AML-193 (cell line): ENCODE measurements at regions not wholly inside any gene's neighbourhood (a gene's known extent, or its start where the extent isn't known, plus 50 kb on each side); places are given as distances from the start of the nearest gene placed in this dataset.

ENCODE experiments used
- DNase-seq, 2 experiments: peaks; one replicate each; lab custom pipeline; 2025; lab: John Stamatoyannopoulos, UW

- DNase-seq, result no peak
Observed at GRCh38 chr3:148021381-148021780, 612.2 kb downstream of the ZIC1 start.

DNA sequence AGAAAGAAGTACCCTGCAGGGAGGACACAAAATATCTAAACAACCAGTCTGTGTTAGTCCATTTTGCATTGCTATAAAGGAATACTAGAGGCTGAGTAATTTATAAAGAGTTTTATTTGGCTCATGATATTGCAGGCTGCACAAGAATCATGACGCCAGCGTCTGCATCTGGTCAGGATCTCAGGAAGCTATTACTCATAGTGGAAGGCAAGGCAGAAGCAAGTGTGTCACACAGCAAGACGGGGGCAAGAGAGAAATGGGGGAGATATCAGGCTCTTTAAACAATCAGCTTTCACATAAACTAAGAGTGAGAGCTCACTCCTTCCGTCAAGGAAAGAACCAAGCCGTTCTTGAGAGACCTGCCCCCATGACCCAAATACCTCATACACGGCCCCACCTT lies 614.8 kb downstream of the ZIC1 start:
- DNase-seq, result no peak

DNA sequence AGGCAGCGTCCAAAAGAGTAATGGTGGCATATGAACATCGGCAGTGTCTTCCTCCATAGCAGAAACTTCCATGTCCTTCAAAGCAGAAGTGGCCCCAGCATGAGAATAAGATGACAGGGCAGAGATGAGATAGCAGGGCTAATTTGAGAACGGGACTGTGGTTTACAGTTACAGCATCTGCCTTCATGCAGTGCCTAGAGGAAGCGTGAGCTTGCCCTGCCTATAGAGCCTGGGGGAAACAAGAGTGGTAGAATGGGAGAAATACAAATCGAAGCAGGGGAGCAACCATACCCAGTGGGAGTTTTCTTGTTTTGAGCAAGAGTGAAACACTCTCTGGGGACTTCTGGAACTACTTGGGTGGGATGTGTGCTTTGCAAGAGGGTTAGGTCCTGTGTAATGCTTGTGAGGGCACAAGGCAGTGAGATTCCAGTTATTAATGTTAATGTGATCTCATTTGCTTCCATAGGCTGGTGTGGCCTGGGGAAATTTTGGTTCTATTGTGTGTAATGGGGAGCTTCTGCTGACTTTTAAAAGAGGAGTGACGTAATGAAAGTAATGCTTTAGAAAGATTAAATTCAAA lies 616.9 kb downstream of the ZIC1 start:
- DNase-seq, result no peak

DNA sequence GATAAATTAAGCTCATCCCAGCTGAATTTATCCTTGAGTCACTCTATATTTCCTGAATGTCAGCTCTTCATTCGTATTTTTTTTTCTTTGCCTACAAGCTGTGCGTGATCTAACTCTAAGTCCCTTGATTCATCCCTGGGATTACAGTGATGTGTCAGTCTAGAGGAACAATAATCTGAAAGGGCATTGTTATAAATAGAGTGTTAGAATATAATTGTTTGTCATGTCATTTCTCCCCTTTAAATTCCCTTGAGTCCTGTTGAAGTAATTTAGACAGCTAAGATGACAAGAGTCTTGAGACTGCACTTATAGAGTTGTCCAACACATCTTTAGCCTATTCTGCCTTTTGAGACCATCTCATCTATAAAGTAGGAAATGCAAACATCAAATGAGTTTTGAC lies 621.8 kb downstream of the ZIC1 start:
- no peak for DNase-seq

- DNase-seq, result no peak
Observed at GRCh38 chr3:148034353-148034752, 625.2 kb downstream of the ZIC1 start.

DNA sequence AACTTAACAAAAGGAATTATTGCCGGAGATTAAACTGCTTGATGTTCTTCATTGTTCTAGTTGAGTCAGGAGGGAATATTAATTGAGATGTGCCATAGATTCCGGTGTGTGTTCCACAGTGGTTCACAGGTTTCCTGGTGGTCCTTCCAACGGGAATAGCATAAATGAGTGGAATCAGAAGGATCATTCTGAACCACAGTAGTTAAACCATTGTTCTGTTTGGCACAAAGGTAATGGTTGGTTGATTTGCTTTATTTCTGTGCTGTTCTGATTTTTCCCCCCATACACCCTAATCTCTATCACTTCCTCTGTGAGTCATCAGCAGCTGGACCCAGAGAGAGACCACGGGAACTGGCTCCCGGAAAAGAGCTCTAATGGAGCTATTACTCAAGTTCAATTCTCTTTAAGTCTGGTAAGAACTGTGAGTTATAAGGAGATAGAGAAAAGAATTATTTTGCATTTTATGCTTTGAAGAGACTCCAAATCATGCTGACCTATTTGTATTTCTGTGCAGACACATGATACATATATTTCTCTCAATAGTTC lies 627.2 kb downstream of the ZIC1 start:
- DNase-seq, result no peak

GRCh38 chr3:148042663-148043445 lies 633.7 kb downstream of the ZIC1 start:
- no peak for DNase-seq

DNA sequence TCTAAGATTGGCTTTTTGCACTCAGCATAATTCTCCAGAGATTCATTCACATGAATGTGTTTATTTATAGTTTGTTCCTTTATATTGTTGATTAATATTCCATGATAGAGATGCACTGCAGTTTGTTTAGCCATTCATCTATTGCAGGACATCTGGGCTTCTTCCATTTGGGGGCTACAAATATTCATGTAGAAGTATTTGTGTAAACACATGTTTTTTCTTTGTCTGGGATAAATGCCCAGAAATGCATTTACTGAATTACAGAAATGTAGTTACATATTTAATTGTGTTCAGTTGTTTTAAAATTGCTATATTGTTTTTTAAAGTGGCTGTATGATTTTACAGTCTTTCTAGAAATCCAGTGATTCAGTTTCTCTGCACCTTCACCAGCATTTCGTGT lies 635.0 kb downstream of the ZIC1 start:
- no peak for DNase-seq

DNA sequence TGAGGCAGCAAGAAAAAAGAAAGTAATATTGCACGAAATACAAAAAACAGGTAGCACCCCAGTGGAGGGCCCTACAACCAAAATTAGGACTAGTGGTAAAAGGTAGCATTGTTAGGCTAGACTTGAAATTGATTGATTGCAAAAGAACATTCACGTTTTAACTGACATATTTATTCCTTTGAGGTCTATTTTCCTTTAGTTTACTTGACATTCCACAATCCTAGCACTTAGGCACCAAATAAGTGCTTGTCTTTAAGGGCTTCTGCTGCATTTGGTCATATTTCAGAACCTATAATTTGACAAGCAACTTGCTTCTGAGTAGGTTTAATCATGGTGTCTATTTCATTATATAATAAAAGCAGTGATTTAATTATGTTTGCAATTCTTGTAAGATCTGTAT lies 642.7 kb upstream of the AGTR1 start:
- no peak for DNase-seq

DNA sequence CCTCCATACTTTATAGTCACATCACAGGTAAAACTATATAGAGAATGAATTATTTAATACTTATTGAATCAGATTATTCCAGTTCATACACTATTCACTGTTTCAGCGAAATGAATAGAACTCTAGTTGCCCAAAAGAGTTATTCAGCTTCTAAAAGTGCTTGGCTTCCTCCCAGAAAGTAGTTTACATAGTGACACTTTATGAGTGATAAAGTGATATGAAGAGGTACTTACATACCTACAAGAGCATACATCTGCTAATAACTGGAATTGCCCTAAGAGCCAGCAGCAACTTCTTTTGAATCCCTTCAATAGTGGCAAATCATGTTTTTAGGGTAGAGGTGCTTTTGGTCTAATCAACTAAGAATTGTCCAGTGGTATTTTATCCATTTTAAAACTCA lies 635.1 kb upstream of the AGTR1 start:
- no peak for DNase-seq

DNA sequence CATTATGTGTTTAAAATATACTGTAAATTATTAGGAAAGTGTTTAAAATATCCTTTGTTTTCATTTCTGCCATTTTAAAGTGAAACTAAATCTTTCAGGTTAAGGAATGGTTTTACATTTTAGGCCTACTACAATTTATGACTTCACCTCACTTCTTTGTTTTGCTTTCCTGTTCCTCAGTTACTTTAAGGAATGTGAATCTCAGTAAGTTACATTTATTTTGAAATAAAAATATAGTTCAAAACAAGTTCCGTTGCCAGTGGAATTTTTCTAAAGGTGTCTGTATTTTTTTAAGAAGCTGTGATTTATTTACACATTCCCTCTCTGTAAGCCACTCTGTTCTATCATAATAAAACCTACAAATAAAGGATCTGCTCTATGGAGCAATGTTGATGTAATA lies 630.9 kb upstream of the AGTR1 start:
- no peak for DNase-seq

DNA sequence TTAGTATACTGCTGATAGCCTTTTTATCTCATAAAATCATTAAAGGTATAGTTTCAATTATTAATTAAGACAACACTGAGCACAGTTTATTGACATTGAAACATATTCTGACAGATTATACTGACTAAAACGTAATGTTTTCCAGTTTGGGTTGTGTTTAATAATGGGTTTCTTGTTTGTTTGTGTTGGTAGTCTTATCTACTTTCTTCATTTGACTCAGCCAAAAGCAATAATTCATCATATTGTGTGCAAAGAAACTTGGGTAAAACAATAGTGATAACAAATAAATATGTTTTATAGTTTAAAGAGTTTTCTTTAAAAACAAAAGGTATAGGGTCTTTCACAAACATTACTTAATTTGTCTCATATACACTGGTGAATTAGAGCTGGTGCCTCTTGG lies 629.2 kb upstream of the AGTR1 start:
- DNase-seq, result no peak

GRCh38 chr3:148070041-148070440 lies 627.7 kb upstream of the AGTR1 start:
- no peak for DNase-seq

DNA sequence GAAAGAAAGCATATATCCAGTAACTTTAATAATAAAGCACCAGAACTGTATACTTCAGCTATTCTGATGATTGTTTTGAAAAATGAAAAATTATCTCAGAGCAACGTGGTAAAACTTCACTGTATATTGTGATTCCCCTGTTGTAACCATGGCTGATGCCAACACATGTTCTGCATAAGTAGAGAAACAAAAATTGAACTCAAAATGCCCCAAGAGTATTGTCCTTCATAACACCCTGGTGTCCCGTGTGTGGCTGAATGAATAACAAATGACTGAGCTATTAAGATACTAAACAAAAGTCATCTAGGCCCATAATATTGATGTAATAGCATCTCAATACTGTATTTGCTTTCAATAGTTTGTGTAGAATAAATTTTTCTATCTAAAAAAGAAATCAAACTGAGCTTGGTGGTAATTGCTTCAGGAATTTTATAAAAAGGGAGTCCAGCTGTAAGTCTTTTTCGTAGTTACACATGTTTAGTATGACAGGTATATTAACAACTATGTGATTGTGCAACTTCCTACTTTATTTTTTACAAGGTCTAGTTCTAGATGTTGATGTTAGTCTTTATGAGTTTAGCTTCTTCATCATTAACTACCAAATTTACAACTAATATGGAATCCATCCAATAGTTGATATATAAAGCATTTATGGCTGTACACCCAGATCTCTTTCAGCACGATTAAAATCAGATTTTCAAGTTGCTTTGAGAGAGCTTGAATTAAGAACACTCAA lies 623.8 kb upstream of the AGTR1 start:
- DNase-seq, result no peak

- no peak for DNase-seq
Observed at GRCh38 chr3:148074946-148075345, 622.8 kb upstream of the AGTR1 start.

GRCh38 chr3:148075771-148076716 lies 621.7 kb upstream of the AGTR1 start:
- DNase-seq, result peak in 1 of 2 experiments; percentile 4

DNA sequence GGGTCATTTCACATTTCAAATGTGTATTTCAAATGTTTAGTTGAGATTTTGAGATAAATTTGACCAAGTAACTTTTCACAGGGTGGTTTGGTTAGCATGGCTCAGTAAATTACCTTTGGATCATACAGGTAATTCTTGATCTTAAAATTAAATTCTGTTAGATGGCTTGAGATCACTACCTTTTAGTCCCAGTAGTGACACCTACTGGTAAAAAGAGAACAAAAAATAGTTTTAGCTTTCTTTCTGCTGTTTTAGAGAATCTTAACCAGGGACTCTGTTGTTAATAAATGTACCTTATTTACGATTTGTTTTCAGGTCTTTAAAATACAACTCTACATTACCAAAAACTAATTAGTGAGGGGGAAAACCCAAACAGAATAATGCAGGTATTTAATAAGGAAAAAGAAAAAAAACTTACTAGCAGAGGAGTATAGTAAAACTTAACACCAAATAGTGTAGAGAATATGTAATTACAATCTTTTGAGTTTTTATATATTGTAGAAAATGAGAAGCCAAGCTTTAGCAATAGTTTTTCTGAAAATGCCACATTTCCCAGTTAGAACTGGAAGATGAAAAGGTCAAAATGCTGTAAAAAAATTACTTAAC lies 620.3 kb upstream of the AGTR1 start:
- DNase-seq, result peak; percentile 17 to 24

DNA sequence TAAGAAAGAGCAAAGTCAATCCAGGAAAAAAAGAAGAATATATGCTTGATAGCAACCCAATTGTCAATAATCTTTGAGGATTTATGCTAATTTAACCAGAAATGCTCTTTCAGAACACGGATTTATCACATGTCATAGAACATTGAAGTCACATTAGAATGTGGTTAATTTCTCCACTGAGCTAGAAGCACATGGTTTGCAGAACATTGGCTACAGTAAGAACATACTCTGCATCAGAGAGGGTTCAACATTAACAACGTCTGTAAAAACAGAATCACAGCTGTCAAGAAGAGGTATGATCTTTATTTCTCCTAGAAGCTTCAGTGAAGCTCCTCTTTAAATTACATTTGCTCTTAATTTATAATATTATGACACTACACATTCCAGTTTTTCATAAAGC lies 619.7 kb upstream of the AGTR1 start:
- no peak for DNase-seq

DNA sequence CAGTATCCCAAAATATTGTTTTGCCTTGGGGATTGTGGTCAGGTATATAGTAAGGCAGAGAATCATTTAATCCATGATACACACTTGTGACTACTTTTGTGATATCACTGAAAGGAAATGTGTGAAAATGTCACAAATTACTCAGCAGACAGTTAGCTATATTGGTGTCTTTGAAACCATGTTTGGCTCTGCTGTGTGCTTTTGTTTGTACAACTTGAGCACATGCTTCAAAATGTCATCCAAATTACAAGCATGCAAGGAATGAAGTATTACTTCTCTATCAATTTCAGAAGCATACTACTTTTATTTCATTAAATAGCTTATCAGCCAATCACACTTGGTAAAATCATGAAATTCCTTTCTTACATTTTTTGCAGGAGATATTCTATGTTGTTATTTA lies 619.0 kb upstream of the AGTR1 start:
- DNase-seq, result no peak

GRCh38 chr3:148079370-148079769 lies 618.3 kb upstream of the AGTR1 start:
- no peak for DNase-seq

GRCh38 chr3:148081926-148082325 lies 615.8 kb upstream of the AGTR1 start:
- no peak for DNase-seq
